ENCODE measurements at regions not wholly inside any gene's neighbourhood (a gene's known extent, or its start where the extent isn't known, plus 50 kb on each side); places are given as distances from the start of the nearest gene placed in this dataset.

DNA sequence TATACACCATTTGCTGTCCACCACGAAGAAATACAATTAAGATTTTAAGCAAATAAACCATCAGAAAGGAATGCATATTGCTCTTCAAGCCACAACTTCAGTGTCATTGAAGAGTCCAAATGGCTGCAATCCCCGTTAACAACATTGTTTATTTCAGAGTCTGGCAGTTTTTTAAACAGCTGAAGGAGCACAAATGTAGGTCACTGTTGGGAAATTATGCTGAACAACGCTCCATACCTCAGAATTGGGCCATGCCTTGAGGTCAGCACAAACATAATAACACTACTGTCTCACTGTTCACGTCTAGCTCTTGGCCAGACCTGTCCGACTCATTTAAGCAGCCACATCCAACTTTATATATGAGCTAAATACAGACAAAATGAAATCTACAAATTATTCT, 453.9 kb upstream of the GHITM start:
- Histone ChIP-seq H3K79me2 (ENCODE audit: insufficient read depth, low read depth) (no peaks in the 10 kb centered on the region), H3K4me3 (IDR thresholded peaks at IDR 0.05; ENCODE audit: insufficient read depth, low read depth, low read length) (no peak overlapping the region), H3K36me3 (ENCODE audit: insufficient read depth) (no peaks in the 10 kb centered on the region), H3K4me2 (no peak overlapping the region), H3K9ac (no peak overlapping the region), H3K27me3 (ENCODE audit: insufficient read depth, low read depth) (no peaks in the 10 kb centered on the region), H4K20me1 (ENCODE audit: insufficient read depth) (no peaks in the 10 kb centered on the region; the same call in 1 of the 2 replicates), H3K27ac (no peak overlapping the region), H3K4me1 (ENCODE audit: low read depth, poor library complexity, severe bottlenecking) (peaks cover 13% of the 10 kb centered on the region), H2AFZ (ENCODE audit: low read depth) (no peak overlapping the region)
- TF ChIP-seq, protein P1, sequence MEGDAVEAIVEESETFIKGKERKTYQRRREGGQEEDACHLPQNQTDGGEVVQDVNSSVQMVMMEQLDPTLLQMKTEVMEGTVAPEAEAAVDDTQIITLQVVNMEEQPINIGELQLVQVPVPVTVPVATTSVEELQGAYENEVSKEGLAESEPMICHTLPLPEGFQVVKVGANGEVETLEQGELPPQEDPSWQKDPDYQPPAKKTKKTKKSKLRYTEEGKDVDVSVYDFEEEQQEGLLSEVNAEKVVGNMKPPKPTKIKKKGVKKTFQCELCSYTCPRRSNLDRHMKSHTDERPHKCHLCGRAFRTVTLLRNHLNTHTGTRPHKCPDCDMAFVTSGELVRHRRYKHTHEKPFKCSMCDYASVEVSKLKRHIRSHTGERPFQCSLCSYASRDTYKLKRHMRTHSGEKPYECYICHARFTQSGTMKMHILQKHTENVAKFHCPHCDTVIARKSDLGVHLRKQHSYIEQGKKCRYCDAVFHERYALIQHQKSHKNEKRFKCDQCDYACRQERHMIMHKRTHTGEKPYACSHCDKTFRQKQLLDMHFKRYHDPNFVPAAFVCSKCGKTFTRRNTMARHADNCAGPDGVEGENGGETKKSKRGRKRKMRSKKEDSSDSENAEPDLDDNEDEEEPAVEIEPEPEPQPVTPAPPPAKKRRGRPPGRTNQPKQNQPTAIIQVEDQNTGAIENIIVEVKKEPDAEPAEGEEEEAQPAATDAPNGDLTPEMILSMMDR (conservative IDR thresholded peaks at IDR 0.05; ENCODE audit: low read depth, low read length): no peak

DNA sequence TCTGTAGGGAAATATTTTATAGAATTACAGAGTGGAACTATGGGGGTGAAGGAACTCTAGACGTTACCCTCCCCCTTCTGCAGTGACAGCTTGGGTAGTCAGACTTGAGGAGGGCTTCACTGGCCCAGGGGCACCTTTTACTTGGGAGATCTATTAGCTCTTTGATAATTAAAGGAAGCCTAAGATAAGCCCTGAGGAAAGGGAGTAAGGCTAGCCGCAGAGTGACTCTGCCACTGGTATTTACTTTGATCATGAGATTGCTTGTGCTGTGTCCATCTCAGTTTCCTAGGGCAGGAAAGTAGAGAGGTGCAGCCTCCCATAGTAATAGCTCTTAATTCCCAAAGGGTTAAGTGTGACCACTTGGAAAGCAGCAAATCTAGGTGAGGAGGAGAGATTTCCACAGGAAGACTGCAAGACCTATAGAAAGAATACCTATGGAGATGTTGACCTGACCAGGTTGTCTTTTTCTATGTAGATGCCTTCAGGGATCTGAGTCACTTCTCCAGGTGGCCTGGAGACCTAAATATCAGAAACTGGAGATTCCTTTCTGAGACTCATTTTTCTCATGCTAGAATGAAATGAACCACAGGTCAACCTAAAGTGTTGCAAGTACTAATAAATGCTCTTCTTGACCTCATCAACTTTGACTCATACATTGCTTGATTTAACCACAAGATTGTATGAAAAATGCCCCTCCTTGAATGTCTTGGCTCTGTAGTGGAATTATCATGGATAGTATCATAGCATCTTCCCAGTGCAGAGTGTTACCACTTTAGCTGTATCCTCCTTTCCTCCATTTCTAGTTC, 447.3 kb upstream of the GHITM start:
- TF ChIP-seq, protein P1 (conservative IDR thresholded peaks at IDR 0.05; ENCODE audit: low read depth, low read length): no peak
- Histone ChIP-seq H3K4me3 (IDR thresholded peaks at IDR 0.05; ENCODE audit: insufficient read depth, low read depth, low read length) (no peak overlapping the region), H3K4me1 (ENCODE audit: low read depth, poor library complexity, severe bottlenecking) (no peaks in the 10 kb centered on the region), H3K9ac (no peak overlapping the region), H3K27ac (no peak overlapping the region), H3K4me2 (no peak overlapping the region), H4K20me1 (ENCODE audit: insufficient read depth) (no peaks in the 10 kb centered on the region; the same call in 1 of the 2 replicates), H3K36me3 (ENCODE audit: insufficient read depth) (no peaks in the 10 kb centered on the region), H3K27me3 (ENCODE audit: insufficient read depth, low read depth) (no peaks in the 10 kb centered on the region), H3K79me2 (ENCODE audit: insufficient read depth, low read depth) (no peaks in the 10 kb centered on the region), H2AFZ (ENCODE audit: low read depth) (no peak overlapping the region)

DNA sequence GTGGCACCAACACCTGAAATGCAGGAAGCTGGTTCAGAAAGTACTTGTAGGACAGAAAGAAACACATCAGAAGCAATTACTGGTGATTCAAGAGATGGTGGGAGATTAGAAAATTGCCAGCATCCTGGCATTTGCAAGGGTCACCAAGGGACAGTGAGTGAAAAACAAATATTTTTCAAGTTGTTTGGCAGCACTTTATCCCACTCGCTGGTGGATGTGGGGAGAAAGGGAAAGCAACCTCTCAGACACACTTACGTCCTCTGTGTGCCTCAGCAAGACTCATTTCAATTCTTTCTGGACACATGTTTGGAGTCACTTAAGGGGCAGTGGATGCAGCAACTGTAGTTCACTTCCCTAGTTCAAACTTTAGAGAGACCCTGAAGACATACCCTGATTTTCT, 440.4 kb upstream of the GHITM start:
- H3K36me3 ChIP-seq (ENCODE audit: insufficient read depth): no peaks in the 10 kb centered on the region
- H2AFZ ChIP-seq (ENCODE audit: low read depth): no peak overlapping the region
- H3K79me2 ChIP-seq (ENCODE audit: insufficient read depth, low read depth): no peaks in the 10 kb centered on the region
- H3K27me3 ChIP-seq (ENCODE audit: insufficient read depth, low read depth): no peaks in the 10 kb centered on the region
- no peak overlapping the region for H3K4me3 ChIP-seq (IDR thresholded peaks at IDR 0.05; ENCODE audit: insufficient read depth, low read depth, low read length)
- H3K4me1 ChIP-seq (ENCODE audit: low read depth, poor library complexity, severe bottlenecking): no peaks in the 10 kb centered on the region
- no peak overlapping the region for H3K27ac ChIP-seq
- no peak overlapping the region for H3K9ac ChIP-seq
- H3K4me2 ChIP-seq: no peak overlapping the region
- TF ChIP-seq, protein P1 (conservative IDR thresholded peaks at IDR 0.05; ENCODE audit: low read depth, low read length): no peak
- H4K20me1 ChIP-seq (ENCODE audit: insufficient read depth): no peaks in the 10 kb centered on the region

DNA sequence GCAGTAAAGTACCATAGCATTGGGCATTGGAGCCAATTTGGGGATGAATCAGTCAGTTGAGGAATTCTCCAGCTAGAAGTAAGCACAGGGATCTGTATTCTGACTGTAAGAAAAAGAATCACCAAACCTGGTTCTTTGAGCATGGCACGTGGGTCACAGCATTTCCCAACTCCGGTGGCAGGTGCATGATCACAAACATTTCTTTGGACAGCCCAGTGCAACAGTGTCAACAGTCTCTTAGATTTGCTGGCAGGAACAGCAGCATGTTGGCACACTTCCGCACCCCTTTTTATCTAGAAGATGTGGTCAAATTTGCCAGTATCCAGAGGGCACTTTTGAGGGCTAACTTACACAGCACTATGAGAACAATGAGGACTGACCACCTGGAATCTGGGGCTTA, 437.5 kb upstream of the GHITM start:
- H3K4me3 ChIP-seq (IDR thresholded peaks at IDR 0.05; ENCODE audit: insufficient read depth, low read depth, low read length): no peak overlapping the region
- no peak overlapping the region for H2AFZ ChIP-seq (ENCODE audit: low read depth)
- H3K36me3 ChIP-seq (ENCODE audit: insufficient read depth): no peaks in the 10 kb centered on the region
- H3K27me3 ChIP-seq (ENCODE audit: insufficient read depth, low read depth): no peaks in the 10 kb centered on the region
- no peak overlapping the region for H3K27ac ChIP-seq
- no peaks in the 10 kb centered on the region for H3K79me2 ChIP-seq (ENCODE audit: insufficient read depth, low read depth)
- no peaks in the 10 kb centered on the region for H3K4me1 ChIP-seq (ENCODE audit: low read depth, poor library complexity, severe bottlenecking)
- TF ChIP-seq, protein P1 (conservative IDR thresholded peaks at IDR 0.05; ENCODE audit: low read depth, low read length): no peak
- H3K4me2 ChIP-seq: no peak overlapping the region
- no peaks in the 10 kb centered on the region for H4K20me1 ChIP-seq (ENCODE audit: insufficient read depth)
- H3K9ac ChIP-seq: no peak overlapping the region

All from KMS-11 (cell line).